Hematopoietic multipotent progenitor cell (in vitro differentiated cells): ENCODE measurements at regions not wholly inside any gene's neighbourhood (a gene's known extent, or its start where the extent isn't known, plus 50 kb on each side); places are given as distances from the start of the nearest gene placed in this dataset.

Experiments
- DNase-seq, 3 donors: peaks; one replicate each; pipeline ENCODE4 v3.0.0-alpha.2; 2011 to 2015; ENCODE audit warnings: low read depth in 2 of 3, low spot score in 2 of 3

DNA sequence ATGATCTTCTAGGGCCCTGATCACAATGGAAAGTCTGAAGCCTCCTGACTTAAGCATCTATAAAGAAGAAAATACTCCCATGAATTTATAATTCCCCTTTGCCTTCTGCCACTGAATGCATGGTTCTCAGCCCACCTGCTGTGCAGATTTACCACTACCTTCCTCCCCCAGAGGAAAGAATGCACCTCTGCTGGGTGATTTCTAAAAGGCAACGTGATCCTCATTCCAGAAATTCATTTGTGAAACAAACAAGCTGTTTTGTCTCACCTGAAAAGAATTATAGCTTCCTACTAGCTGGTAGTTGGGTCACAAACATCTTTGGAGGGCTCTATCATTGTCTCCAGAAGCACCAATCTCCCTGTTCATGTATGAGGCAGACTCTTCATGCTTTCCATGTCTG lies 320.2 kb downstream of the CDC14C start:
- no peak for DNase-seq

- DNase-seq: no peak
Measured at GRCh38 chr7:49245062-49245461, 320.7 kb downstream of the CDC14C start.

- DNase-seq: no peak
Measured at GRCh38 chr7:49247759-49248158, 323.4 kb downstream of the CDC14C start.

DNA sequence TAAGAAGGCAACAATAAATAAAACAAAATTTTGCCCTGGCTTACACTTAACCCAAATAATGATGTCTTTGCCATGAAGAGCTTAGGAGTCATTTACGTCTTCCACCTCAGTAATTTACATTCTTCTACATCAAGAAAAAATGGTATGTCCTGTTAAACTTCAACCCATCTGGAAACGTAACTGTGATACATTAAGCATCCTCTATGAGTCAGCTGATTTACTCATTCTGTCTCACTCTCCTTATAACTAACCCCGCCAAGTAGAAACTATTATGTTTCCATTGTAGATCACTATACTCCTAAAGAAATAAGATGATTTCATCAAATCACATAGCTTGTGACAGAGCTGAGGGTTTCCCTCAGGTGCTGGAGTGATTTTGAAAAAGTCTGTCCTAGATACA lies 330.7 kb downstream of the CDC14C start:
- no peak for DNase-seq

GRCh38 chr7:49260538-49260937 lies 336.2 kb downstream of the CDC14C start:
- DNase-seq: no peak

- DNase-seq: no peak
Measured at GRCh38 chr7:49261928-49262327, 337.6 kb downstream of the CDC14C start.

- no peak for DNase-seq
Measured at GRCh38 chr7:49264530-49264929, 340.2 kb downstream of the CDC14C start.

- no peak for DNase-seq
Measured at GRCh38 chr7:49273897-49274296, 349.6 kb downstream of the CDC14C start.

DNA sequence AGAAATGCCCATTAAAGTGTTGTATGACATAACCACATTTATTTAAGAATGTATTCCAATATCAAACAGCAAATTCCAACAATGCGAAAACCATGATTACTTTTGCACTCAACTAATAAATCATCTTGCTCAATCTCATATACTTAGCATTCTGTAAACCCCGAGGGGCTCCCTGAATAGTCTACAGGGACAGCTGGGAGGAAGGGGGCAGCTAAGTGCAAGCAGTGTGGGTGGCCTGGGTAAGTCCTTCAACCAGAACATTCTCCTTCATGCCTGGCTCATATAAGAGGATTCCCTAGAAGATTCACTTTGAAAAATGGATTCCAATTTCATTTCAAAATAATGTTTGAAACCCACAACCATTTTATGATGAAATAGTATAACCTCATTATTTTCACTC lies 355.5 kb downstream of the CDC14C start:
- no peak for DNase-seq

DNA sequence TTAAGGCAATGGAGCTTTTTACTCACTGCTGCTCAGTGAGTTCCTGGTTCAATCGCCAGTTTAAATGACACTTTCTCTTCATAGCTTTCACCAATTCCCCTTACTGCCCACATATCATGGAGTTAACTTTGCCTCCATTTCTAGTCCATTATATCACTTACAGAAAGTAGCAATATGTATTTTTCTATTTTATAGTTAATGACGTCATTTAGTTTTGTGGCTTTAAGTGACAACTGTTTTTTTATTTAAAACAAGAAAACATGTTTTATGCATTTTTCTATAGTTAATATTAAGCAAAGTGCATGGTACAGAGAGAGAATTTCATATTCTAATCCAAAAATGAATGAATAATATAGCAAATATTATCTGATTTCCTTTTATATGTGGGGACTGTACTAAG lies 363.3 kb downstream of the CDC14C start:
- no peak for DNase-seq

DNA sequence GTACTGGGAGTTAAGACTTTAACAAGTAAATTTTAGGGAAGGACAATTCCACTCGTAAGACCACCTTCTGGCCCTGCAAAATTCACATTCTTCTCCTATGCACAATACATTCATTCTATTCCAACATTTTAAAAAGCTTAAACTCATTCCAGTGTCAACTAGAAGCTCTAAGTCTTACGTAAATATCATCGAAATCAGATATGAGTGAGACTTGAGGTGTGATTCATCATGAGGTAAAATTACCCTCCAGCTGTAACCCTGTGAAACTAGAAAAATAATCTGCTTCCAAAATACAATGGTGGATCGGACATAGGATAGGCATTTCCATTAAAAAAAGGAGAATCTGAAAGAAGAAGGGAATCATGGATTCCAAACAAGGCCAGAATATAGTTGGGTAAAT lies 370.3 kb downstream of the CDC14C start:
- DNase-seq: no peak

DNA sequence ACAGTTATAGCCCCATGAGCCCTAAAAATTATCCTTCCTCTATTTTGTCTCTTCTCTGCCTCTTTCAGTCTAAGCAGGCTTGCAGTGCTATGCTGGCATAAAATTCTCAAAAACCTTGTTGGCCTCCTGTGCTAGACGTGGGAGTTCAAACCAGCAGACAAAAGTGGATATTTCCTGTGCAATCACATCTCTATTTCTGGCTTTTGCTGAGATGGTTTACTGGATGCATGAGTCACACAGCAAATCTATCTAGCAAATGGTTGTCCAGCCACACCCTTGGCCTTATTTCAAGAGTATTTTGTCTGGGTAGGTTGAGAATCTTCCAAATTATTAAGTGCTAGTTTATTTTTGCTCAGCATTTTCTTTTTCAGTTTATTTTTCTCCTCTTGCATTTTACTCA lies 370.8 kb downstream of the CDC14C start:
- DNase-seq: no peak

DNA sequence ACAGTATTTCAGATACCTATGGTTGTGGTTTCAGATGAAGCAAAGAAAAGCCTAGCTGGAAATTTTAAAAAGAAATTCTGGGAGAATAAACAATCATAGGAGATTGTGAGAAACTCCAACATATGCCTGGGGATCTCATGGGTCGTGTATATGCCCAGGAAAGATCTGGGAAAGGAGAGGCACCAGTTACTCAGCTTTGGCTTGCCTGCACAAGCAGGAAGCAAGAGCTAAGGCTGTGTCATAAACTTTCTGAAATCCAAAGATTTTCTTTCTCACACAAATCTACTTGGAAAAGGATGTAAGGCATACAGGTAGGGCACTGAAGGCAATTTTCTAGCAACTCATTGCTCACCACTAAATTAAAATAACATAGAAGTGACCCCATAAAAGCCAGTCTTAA lies 373.6 kb downstream of the CDC14C start:
- DNase-seq: no peak

GRCh38 chr7:49308787-49309186 lies 384.4 kb downstream of the CDC14C start:
- DNase-seq: no peak

- no peak for DNase-seq
Measured at GRCh38 chr7:49320083-49320482, 395.7 kb downstream of the CDC14C start.

DNA sequence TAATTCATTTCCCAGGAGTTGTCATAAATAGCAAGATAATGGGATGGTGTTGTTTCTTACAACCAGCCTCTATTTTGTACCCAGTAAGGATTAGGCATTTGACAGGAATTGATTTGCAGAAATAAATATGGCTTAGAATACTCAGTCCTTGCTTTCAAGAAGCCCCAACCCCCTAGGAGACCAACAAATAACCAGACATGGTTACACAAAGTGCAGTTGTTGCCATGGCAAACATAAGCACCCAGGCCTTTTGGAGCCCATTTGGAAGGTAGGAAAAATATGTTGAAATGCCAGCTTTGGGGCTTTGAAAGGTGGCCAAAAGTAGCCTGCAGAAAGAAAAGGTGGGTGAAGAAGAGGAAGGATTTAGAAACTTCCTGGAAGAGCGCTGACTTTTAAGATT lies 397.5 kb downstream of the CDC14C start:
- DNase-seq: no peak

DNA sequence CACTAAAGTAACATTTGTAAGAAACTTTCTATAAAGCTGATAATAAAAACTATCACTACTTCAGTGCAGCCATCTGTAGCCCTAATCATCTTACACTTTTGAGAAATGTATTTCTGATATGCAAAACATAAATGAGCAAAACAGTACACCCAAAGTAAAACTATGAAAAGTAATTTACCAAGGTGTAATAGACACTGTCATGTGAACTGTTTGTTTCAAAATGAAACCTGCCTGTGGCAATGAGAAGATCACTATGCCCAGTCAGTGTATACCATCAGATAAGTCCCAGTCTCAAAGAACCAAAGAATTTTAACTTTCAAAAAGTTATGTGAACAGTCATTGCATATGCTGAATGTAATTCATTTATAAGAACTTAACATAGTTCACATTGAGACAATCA lies 398.1 kb downstream of the CDC14C start:
- DNase-seq: no peak

GRCh38 chr7:49324040-49324439 lies 399.7 kb downstream of the CDC14C start:
- no peak for DNase-seq

DNA sequence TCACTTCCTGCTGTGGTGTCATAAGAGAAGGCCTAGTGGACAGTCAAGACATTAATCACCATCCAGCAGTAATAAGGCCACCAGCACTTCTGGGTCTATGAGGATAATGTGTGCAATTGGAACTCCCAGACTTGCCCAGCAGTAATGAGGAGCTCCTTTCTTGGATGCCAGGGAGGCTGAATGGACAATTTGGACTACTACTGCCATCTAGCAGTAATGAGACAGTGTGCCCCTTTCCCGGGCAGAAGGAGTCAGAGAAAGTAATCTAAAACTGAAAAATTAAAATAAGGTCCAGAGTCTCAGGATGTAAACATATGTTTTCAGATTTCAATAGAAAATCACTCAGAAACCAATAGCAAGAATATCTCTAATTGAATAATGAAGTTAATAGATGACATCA lies 400.4 kb downstream of the CDC14C start:
- no peak for DNase-seq

DNA sequence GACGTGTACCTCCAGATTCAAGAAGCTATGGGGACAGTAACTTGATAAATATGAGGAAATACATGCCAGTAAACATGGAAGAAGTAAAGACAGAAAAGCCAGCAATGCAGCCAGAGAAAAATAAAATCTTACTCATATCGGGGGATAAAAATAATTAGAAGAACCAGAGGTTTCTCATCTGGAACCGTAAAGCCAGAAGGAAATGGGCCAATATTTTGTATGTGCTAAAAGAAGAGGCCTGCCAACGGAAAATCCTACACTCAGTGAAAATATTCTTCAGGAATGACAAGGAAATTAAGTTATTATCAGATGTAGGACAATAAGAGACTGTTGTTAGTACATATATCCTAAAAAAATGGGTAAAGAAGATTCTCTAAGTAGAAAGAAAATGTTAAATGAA lies 401.2 kb downstream of the CDC14C start:
- DNase-seq: no peak

GRCh38 chr7:49327155-49327554 lies 402.8 kb downstream of the CDC14C start:
- no peak for DNase-seq

GRCh38 chr7:49333180-49333881 lies 409.0 kb downstream of the CDC14C start:
- no peak for DNase-seq

DNA sequence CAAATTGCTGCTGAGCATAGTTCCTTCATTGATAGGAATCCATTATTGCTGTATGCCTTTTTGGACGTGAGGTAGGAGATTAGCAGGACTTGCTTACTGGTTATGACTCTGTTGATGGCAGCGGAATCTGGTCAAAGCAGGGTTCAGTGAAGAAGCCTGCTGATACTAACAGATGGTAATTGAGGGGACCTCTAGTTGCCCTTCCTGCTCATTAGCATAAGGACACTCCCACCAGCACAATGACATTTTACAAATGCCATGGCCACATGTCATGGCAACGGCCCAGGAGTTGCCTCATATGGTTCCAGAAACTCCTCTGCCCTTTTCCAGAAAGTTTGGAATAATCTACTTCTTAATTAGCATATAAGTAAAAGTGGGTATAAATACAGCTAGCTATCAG lies 417.5 kb downstream of the CDC14C start:
- no peak for DNase-seq
